Tongue (tissue), 1 donor: ENCODE measurements at regions not wholly inside any gene's neighbourhood (a gene's known extent, or its start where the extent isn't known, plus 50 kb on each side); places are given as distances from the start of the nearest gene placed in this dataset.
"Not testable (repeated sequence)": the region's sequence is repeated elsewhere in the genome, so short reads cannot be mapped to it uniquely, and the experiment has no call there.

Source experiments
- DNase-seq: peaks from one replicate; pipeline ENCODE4 v3.0.0-alpha.2; 2015

DNA sequence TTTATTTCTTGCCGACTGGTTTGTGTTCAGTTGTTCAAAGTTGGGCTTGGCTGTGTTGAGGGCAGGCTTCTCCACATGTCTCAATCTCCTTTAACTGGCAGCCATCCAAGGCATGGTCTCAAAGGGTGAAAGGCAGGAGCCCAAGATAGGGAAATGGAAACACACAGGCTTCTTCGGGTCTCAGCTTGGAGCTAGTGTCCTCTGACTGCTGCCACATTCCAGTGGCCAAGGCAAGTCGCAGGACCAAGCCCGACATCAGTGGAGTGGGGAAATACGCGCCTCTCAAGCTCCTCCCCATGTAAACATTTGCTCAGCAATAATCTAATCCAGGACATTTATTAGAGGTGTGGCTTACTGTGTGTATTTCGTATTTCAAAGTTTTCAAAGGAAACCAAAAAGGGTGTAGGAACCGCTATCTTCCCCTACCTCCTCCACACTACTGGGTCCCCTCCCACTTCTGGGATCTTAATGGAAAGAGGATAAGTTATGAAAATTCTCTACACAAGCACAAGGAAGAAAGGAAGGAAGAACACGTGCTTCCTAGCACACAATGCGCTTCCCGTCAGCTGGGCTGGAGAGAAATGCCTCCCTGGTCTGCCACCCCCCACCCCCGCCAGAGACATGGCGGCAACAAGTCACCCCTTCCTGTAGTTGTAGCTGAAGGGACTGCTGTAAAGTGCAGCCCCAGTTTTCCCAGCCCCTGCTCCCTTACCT, 181.7 kb downstream of the FAM43A start:
- peak; percentile 39 for DNase-seq

- no peak for DNase-seq
Measured at GRCh38 chr3:194868831-194869230, 183.1 kb downstream of the FAM43A start.

DNA sequence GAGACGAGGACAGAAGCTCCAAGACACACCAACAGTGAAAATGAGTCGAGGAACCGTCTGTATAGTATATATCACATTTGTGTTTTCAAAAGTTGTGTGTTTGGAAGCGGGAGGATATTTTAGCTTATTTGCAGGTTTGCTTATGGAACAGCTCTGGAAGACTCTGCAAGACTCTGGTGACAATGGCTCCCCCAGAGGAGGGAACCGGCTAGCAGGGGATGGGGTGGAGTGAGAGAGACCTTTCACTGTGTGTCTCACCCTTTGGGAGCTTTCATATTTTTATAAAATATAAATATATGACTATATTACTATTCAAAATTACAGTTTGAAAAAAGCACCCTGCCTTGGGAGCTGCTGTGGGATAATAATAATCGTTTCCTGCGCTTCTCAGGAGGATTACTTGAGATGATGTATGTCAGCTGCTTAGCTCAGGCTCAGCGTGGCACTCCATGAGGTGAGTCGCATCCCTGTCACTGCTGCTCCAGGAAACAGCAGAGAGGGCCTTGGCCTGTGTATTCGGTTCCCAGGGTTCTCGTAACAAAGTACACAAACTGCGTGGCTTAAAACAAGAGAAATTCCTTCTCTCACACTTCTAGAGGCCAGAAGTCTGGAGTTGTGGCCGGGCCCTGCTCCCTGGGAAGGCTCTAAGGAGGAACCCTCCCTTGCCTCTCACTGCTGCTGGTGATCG, 183.9 kb downstream of the FAM43A start:
- DNase-seq = no peak

GRCh38 chr3:194870394-194871110, 184.9 kb downstream of the FAM43A start:
- DNase-seq = no peak

GRCh38 chr3:194871143-194871863, 185.6 kb downstream of the FAM43A start:
- peak; percentile 87 for DNase-seq

- DNase-seq = no peak
Measured at GRCh38 chr3:194871864-194872668, 186.4 kb downstream of the FAM43A start.

GRCh38 chr3:194872669-194872977, 186.9 kb downstream of the FAM43A start:
- no peak for DNase-seq

GRCh38 chr3:194873474-194873873, 187.8 kb downstream of the FAM43A start:
- DNase-seq = not testable (repeated sequence)

DNA sequence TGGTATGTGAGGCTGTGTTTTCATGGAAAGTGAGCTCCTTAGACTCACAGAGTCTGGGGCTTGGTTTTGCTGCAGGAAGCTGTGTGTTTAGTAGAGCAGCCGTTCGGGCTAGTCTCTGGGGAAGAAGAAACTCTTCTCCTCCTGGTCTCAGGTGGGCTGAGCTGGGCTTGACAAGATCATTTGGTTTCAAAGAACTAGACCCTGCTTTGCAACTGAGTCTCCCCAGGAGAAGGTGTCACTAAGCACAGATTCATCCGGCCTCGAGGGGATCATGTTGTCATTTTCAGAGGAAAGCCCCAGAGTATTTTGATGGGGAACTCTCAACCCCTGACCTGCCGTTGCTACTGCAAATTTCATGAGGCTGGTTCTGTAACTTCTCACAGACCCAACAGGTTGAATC, 188.5 kb downstream of the FAM43A start:
- DNase-seq = no peak

- no peak for DNase-seq
Measured at GRCh38 chr3:194874783-194875182, 189.1 kb downstream of the FAM43A start.

GRCh38 chr3:194875581-194876402, 190.1 kb downstream of the FAM43A start:
- DNase-seq = no peak

GRCh38 chr3:194876403-194877095, 190.9 kb downstream of the FAM43A start:
- peak; percentile 54 for DNase-seq

DNA sequence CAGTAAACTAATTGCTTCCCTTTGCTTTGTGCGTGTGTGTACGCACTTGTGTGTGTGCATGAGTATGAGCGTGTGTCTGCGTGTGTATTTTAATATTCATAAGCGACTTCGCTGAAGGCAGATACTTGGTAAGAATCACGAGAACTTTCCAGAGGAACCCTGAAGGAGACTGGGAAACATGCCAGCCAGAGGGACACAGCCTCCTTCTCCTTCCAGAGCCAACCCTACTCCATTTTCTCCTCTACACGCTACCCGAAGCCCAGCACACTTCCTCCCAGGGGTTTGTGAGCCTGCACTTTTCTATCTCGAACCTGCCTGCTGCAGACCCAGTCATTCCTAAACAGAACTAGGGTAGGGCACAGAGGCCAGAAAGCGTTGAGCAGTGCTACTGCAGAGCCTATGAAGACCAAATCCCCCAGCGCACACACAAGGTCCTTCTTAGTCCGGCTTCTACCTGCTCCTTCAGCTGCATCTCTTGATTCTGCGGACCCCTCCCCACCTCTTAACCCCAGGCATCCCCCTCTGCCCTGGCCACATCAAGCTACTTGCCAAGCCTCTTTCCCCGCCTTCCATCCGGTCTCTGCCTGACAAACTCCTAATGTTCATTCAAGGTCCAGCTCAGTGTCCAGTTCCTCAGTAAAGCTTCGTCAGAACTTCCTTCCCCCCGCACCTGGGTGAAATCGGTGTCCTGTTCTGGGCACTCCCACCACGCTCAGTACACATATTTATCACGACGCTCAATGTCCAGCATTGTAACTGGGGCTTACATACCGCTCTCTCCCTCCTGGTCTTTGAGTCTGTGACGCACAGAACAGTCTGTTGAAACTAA, 191.8 kb downstream of the FAM43A start:
- DNase-seq = peak; percentile 69

- no peak for DNase-seq
Measured at GRCh38 chr3:194879126-194879877, 193.6 kb downstream of the FAM43A start.

- DNase-seq = peak; percentile 61
Measured at GRCh38 chr3:194879991-194880939, 194.6 kb downstream of the FAM43A start.

DNA sequence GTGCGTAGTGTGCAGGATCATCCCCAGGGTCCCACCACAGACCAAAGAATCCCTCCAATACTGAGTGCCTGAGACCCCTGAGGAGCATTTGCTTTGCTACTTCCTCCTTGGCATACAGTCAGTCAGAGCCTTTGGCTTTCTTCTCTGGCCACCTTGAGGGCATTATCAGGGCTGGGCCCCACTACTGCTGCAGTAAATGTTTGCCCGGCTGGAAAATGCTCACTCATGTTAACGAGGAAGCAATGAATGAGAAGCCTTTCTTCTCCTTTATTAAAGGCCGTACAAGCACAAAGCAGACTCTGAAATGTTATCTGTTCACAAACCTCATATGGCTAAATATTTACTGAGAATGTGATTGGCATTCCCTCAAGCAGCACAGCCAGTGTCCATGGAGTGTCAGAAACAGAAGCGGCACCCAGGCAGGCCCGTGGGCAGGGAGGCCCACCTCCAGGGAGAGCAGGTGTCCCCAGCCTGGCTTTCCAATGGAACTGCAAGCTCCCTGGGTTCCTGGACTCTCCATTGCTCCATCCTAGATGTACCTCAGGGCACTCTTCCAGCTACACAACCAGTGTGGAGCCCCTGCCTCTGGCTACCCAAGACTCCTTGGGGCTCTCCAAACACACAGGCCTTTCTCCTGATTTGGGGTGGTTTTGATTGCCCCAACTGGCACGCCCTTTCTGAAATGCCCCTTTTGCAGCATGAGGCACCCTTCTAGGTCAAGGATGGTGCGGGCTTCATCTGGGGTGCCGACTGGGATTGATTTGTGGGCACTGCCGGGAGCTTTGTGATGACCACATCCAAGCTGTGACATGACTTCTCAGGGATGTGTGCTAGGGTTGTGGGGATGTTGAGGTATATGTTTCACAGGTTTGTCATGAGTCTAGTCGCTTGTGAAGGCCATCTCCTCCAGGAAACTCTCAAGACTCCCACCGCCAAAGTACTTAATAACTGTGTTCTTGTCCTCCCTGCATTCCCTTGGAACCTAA, 195.6 kb downstream of the FAM43A start:
- DNase-seq = no peak
